Tibial artery (tissue), 4 donors: ENCODE measurements at regions not wholly inside any gene's neighbourhood (a gene's known extent, or its start where the extent isn't known, plus 50 kb on each side); places are given as distances from the start of the nearest gene placed in this dataset.

Experiments used
- DNase-seq, 2 donors: peaks; one replicate each; pipeline ENCODE4 v3.0.0-alpha.2; 2019
- H3K27ac ChIP-seq, 2 donors: fragments of 200-600 bp; sonication (generic) in 1 of 2; 1 replicate in 1 of 2; 2 replicates in 1 of 2; pipeline ENCODE4 v1.5.1; 2018 to 2019; ENCODE audit warnings: mild to moderate bottlenecking in 1 of 2
- H3K27me3 ChIP-seq, 2 donors: fragments of 200-600 bp; sonication (generic) in 1 of 2; one replicate each; pipeline versions ENCODE4 v1.5.1 to v1.6.0; 2016 to 2019
- H3K36me3 ChIP-seq, 3 donors: fragments of 200-600 bp; sonication (generic) in 2 of 3; one replicate each; pipeline ENCODE4 v1.5.1; 2016 to 2019; ENCODE audit warnings: mild to moderate bottlenecking in 2 of 3
- H3K4me1 ChIP-seq, 4 donors: fragments of 200-600 bp; sonication (generic) in 2 of 4; 1 replicate in 3 of 4; 2 replicates in 1 of 4; pipeline ENCODE4 v1.5.1; 2016 to 2019
- H3K4me3 ChIP-seq, 2 donors: fragments of 200-600 bp; sonication (generic) in 1 of 2; 1 replicate in 1 of 2; 2 replicates in 1 of 2; pipeline ENCODE4 v1.5.1; 2018 to 2019; ENCODE audit warnings: mild to moderate bottlenecking in 2 of 2
- H3K9me3 ChIP-seq, 3 donors: fragments of 200-600 bp; sonication (generic) in 1 of 3; one replicate each; pipeline ENCODE4 v1.5.1; 2016 to 2019
- CTCF ChIP-seq, 2 experiments: fragments of 200-600 bp in 1 of 2; fragments of 450-650 bp in 1 of 2; IDR thresholded peaks; one replicate each; pipeline ENCODE4 v1.5.1; 2017 to 2019; ENCODE audit warnings: antibody characterized with exemption in 2 of 2, mild to moderate bottlenecking in 1 of 2, moderate library complexity in 1 of 2
- intact Hi-C: fragments of 100-400 bp; cut with DNase I; formaldehyde crosslinking; loops from one replicate; pipeline ENCODE4 v1.15.0; 2023; ENCODE audit warnings: low total_unique reads

- intact Hi-C loops: no loop called here
- H3K27ac ChIP-seq: no peak overlapping the region
- no peaks in the 10 kb centered on the region for H3K27me3 ChIP-seq
- H3K4me1 ChIP-seq: no peaks in the 10 kb centered on the region
- H3K36me3 ChIP-seq: no peaks in the 10 kb centered on the region
- H3K4me3 ChIP-seq: no peak overlapping the region
- peaks cover 0 to 44% (median 39%) of the 10 kb centered on the region in 3 donors for H3K9me3 ChIP-seq
- DNase-seq: no peak
- no peak for TF ChIP-seq CTCF (IDR thresholded peaks at IDR 0.05)
Observed at GRCh38 chr15:25192651-25193050, 237.9 kb downstream of the SNRPN start.

GRCh38 chr15:25207369-25207768, 231.5 kb downstream of the UBE3A start:
- no peak for TF ChIP-seq CTCF (IDR thresholded peaks at IDR 0.05)
- H3K9me3 ChIP-seq: peaks cover 0 to 28% (median 10%) of the 10 kb centered on the region in 3 donors
- intact Hi-C loops: no loop called here
- no peak overlapping the region for H3K4me3 ChIP-seq
- H3K27ac ChIP-seq: no peak overlapping the region
- H3K27me3 ChIP-seq: no peaks in the 10 kb centered on the region
- no peaks in the 10 kb centered on the region for H3K4me1 ChIP-seq
- DNase-seq: no peak
- no peaks in the 10 kb centered on the region for H3K36me3 ChIP-seq

- H3K27me3 ChIP-seq: no peaks in the 10 kb centered on the region
- no peaks in the 10 kb centered on the region for H3K4me1 ChIP-seq
- no peak for DNase-seq
- no peaks in the 10 kb centered on the region for H3K36me3 ChIP-seq
- H3K27ac ChIP-seq: no peak overlapping the region
- no peak overlapping the region for H3K4me3 ChIP-seq
- intact Hi-C loops: no loop called here
- H3K9me3 ChIP-seq: peaks cover 0 to 37% (median 8%) of the 10 kb centered on the region in 3 donors
- no peak for TF ChIP-seq CTCF (IDR thresholded peaks at IDR 0.05)
Observed at GRCh38 chr15:25208735-25209134, 230.1 kb downstream of the UBE3A start.

- no peak for DNase-seq
- no peak for TF ChIP-seq CTCF (IDR thresholded peaks at IDR 0.05)
- intact Hi-C loops: no loop called here
- Histone ChIP-seq H3K27me3 (no peaks in the 10 kb centered on the region), H3K27ac (no peak overlapping the region), H3K36me3 (no peaks in the 10 kb centered on the region), H3K4me1 (no peaks in the 10 kb centered on the region), H3K9me3 (peaks cover 0 to 26% (median 10%) of the 10 kb centered on the region in 3 donors), H3K4me3 (no peak overlapping the region)
Observed at GRCh38 chr15:25220834-25221233, 218.0 kb downstream of the UBE3A start.

- no peak for DNase-seq
- Histone ChIP-seq H3K9me3 (peaks cover 0 to 23% (median 6%) of the 10 kb centered on the region in 3 donors), H3K36me3 (no peaks in the 10 kb centered on the region), H3K27me3 (no peaks in the 10 kb centered on the region), H3K4me3 (no peak overlapping the region), H3K4me1 (no peaks in the 10 kb centered on the region), H3K27ac (no peak overlapping the region)
- intact Hi-C loops: no loop called here
- no peak for TF ChIP-seq CTCF (IDR thresholded peaks at IDR 0.05)
Observed at GRCh38 chr15:25224396-25224795, 214.4 kb downstream of the UBE3A start.

- Histone ChIP-seq H3K4me3 (no peak overlapping the region), H3K36me3 (no peaks in the 10 kb centered on the region), H3K4me1 (no peaks in the 10 kb centered on the region), H3K27ac (no peak overlapping the region), H3K9me3 (peaks cover 0 to 34% (median 13%) of the 10 kb centered on the region in 3 donors), H3K27me3 (no peaks in the 10 kb centered on the region)
- TF ChIP-seq CTCF (IDR thresholded peaks at IDR 0.05): no peak
- no peak for DNase-seq
- intact Hi-C loops: no loop called here
Observed at GRCh38 chr15:25226360-25226759, 212.5 kb downstream of the UBE3A start.
